Panc1 (cell line): ENCODE measurements at regions not wholly inside any gene's neighbourhood (a gene's known extent, or its start where the extent isn't known, plus 50 kb on each side); places are given as distances from the start of the nearest gene placed in this dataset.

Experiments
- ATAC-seq: fragments of 200-7000 bp; cut with Tn5 transposase; 2 replicates; pipeline ENCODE4 v1.9.1; 2020; ENCODE audit warnings: mild to moderate bottlenecking, moderate library complexity
- BruUV-seq: library from RNA; stranded (reverse); fragments of 400-500 nt; replicated peaks from 2 replicates; lab custom pipeline; 2021; lab: Mats Ljungman, UMichigan
- CTCF ChIA-PET: fragments of 300-600 bp; sonication (Branson Sonifier 250); formaldehyde crosslinking; loops from one replicate; lab custom pipeline; 2022; ENCODE audit warnings: antibody characterized with exemption; lab: Charles Lee
- POLR2A ChIA-PET: fragments of 300-600 bp; sonication (Branson Sonifier 250); formaldehyde crosslinking; loops from one replicate; lab custom pipeline; 2022; ENCODE audit warnings: antibody characterized with exemption; lab: Charles Lee
- DNase-seq: peaks from one replicate; pipeline ENCODE4 v3.0.0-alpha.2; 2010; ENCODE audit warnings: low read depth, low spot score
- H3K27ac ChIP-seq: 2 replicates; pipeline ENCODE4 v1.5.1; 2011; ENCODE audit warnings: mild to moderate bottlenecking, low read length, inconsistent platforms
- H3K27me3 ChIP-seq: fragments of 200-500 bp; sonication (Bioruptor generic); 2 replicates; pipeline ENCODE4 v1.6.0; 2014; ENCODE audit warnings: low read length, inconsistent platforms; ENCODE audit not compliant: control insufficient read depth, insufficient read depth
- H3K36me3 ChIP-seq: fragments of 200-500 bp; sonication (Bioruptor generic); 2 replicates; pipeline ENCODE4 v1.5.1; 2014; ENCODE audit warnings: inconsistent platforms, mild to moderate bottlenecking, low read length, moderate library complexity; ENCODE audit not compliant: control insufficient read depth, insufficient read depth
- H3K4me1 ChIP-seq: 2 replicates; pipeline ENCODE4 v1.5.1; 2011; ENCODE audit warnings: inconsistent platforms, mild to moderate bottlenecking, low read length, moderate library complexity; ENCODE audit not compliant: control insufficient read depth, insufficient read depth
- H3K4me3 ChIP-seq, 2 experiments: 2 replicates each; pipeline ENCODE4 v1.5.1; 2011 to 2012; ENCODE audit warnings: low read depth in 2 of 2, low read length in 2 of 2, mild to moderate bottlenecking in 2 of 2, inconsistent platforms in 1 of 2, moderate library complexity in 1 of 2
- H3K9me3 ChIP-seq: fragments of 200-500 bp; sonication (Bioruptor generic); 2 replicates; pipeline ENCODE4 v1.5.1; 2014; ENCODE audit warnings: low read depth, mild to moderate bottlenecking, inconsistent platforms, low read length, moderate library complexity; ENCODE audit not compliant: control insufficient read depth, insufficient read depth
- CTCF ChIP-seq: fragments of 450-650 bp; IDR thresholded peaks from 2 replicates; pipeline ENCODE4 v1.5.1; 2017; ENCODE audit warnings: mild to moderate bottlenecking
- POLR2AphosphoS5 ChIP-seq: IDR thresholded peaks from 2 replicates; pipeline ENCODE4 v1.6.1; 2012; ENCODE audit warnings: mild to moderate bottlenecking, low read depth, low read length, moderate library complexity
- REST ChIP-seq, 2 experiments: IDR thresholded peaks; 2 replicates each; pipeline ENCODE4 v1.6.1; 2011 to 2012; ENCODE audit warnings: low read depth in 2 of 2, control low read depth in 1 of 2, low read length in 1 of 2, mild to moderate bottlenecking in 1 of 2, moderate library complexity in 1 of 2; ENCODE audit not compliant: insufficient read depth in 1 of 2
- SIN3A ChIP-seq: IDR thresholded peaks from 2 replicates; pipeline ENCODE4 v1.6.1; 2012; ENCODE audit warnings: low read depth, mild to moderate bottlenecking, low read length, moderate library complexity, borderline replicate concordance; ENCODE audit not compliant: insufficient read depth
- TCF7L2 ChIP-seq: IDR thresholded peaks from 2 replicates; pipeline ENCODE4 v1.6.1; 2011; ENCODE audit warnings: mild to moderate bottlenecking, low read depth, low read length, inconsistent platforms
- in situ Hi-C: cut with HindIII; loops from 2 replicates; pipeline ENCODE4 v1.10.0; 2016; ENCODE audit warnings: low sequenced_read_pairs, low pct_unique_long_range_greater_than_20kb
- intact Hi-C: fragments of 100-400 bp; cut with micrococcal nuclease; formaldehyde crosslinking; loops from one replicate; pipeline ENCODE4 v1.10.0; 2022; ENCODE audit not compliant: unreplicated experiment

GRCh38 chr12:131609762-131610161, 101.1 kb upstream of the SFSWAP start:
- TF ChIP-seq REST (IDR thresholded peaks at IDR 0.05; ENCODE audit: insufficient read depth in 1 of 2, low read depth in 2 of 2, low read length in 1 of 2), result no peak
- TF ChIP-seq CTCF, result no peak
- TF ChIP-seq POLR2AphosphoS5, result no peak
- no peak for TF ChIP-seq SIN3A
- no peak for TF ChIP-seq TCF7L2
- H3K36me3 ChIP-seq, result no peaks in the 10 kb centered on the region
- CTCF ChIA-PET, result no interaction called here
- intact Hi-C loops, result no loop called here
- DNase-seq (no peak), ATAC-seq (no peak)
- H3K9me3 ChIP-seq, result no peaks in the 10 kb centered on the region
- no TSS peak for BruUV-seq
- in situ Hi-C loops, result no loop called here
- no peaks in the 10 kb centered on the region for H3K4me1 ChIP-seq
- no peak overlapping the region for H3K27ac ChIP-seq
- peaks cover 13% of the 10 kb centered on the region for H3K27me3 ChIP-seq
- POLR2A ChIA-PET, result no interaction called here
- H3K4me3 ChIP-seq, result no peak overlapping the region

- H3K27me3 ChIP-seq, result peaks cover 13% of the 10 kb centered on the region
- intact Hi-C loops, result no loop called here
- TF ChIP-seq SIN3A (no peak), TCF7L2 (no peak), CTCF (no peak), POLR2AphosphoS5 (no peak), REST (IDR thresholded peaks at IDR 0.05; ENCODE audit: insufficient read depth in 1 of 2, low read depth in 2 of 2, low read length in 1 of 2) (no peak)
- ChIA-PET CTCF (no interaction called here), POLR2A (no interaction called here)
- in situ Hi-C loops, result no loop called here
- H3K4me1 ChIP-seq, result no peaks in the 10 kb centered on the region
- H3K9me3 ChIP-seq, result no peaks in the 10 kb centered on the region
- no peaks in the 10 kb centered on the region for H3K36me3 ChIP-seq
- no TSS peak for BruUV-seq
- H3K4me3 ChIP-seq, result no peak overlapping the region
- ATAC-seq (no peak), DNase-seq (no peak)
- no peak overlapping the region for H3K27ac ChIP-seq
These were observed 100.7 kb upstream of the SFSWAP start for GRCh38 chr12:131610181-131610580.
